ENCODE measurements at regions not wholly inside any gene's neighbourhood (a gene's known extent, or its start where the extent isn't known, plus 50 kb on each side); places are given as distances from the start of the nearest gene placed in this dataset.

DNA sequence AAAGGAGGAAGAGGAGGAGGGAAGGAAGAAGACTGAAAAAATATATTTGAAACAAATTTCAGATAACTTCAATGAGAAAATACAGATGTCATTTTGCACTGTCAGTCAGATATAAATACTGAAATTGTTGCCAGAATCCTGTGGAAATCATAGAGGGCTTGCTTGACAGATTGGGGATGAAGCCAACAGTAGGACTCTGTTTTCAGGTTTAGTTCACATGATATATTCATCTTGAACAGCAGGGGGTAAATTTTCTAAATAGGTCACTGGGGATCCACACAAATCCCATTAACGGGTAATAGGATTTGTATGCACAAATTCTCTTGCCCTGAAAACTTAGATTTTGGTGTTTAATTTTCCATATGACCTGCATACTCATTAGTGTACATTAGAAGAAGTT, 103.3 kb upstream of the PCDH18 start:
- Histone ChIP-seq H3K4me3 (no peak overlapping the region), H3K36me3 (no peaks in the 10 kb centered on the region), H3K4me1 (no peaks in the 10 kb centered on the region), H3K9me3 (no peaks in the 10 kb centered on the region), H3K27ac (no peak overlapping the region), H3K27me3 (replicated peaks in 1 of 7) (no peaks in the 10 kb centered on the region)
- no peak for DNase-seq
- WGBS, 5 donors: 41 to 72% (median 54%) methylated on average over 1 of the region's 1 CpG
- TF ChIP-seq POLR2AphosphoS5 (IDR thresholded peaks at IDR 0.05): no peak
- TF ChIP-seq, protein P1, sequence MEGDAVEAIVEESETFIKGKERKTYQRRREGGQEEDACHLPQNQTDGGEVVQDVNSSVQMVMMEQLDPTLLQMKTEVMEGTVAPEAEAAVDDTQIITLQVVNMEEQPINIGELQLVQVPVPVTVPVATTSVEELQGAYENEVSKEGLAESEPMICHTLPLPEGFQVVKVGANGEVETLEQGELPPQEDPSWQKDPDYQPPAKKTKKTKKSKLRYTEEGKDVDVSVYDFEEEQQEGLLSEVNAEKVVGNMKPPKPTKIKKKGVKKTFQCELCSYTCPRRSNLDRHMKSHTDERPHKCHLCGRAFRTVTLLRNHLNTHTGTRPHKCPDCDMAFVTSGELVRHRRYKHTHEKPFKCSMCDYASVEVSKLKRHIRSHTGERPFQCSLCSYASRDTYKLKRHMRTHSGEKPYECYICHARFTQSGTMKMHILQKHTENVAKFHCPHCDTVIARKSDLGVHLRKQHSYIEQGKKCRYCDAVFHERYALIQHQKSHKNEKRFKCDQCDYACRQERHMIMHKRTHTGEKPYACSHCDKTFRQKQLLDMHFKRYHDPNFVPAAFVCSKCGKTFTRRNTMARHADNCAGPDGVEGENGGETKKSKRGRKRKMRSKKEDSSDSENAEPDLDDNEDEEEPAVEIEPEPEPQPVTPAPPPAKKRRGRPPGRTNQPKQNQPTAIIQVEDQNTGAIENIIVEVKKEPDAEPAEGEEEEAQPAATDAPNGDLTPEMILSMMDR (IDR thresholded peaks at IDR 0.05 in 8 of 11, conservative IDR thresholded peaks at IDR 0.05 in 3 of 11): no peak
- TF ChIP-seq POLR2A (IDR thresholded peaks at IDR 0.05): no peak
- intact Hi-C loops (cut with DNase I; ENCODE audit: low total_unique reads): no loop called here

DNA sequence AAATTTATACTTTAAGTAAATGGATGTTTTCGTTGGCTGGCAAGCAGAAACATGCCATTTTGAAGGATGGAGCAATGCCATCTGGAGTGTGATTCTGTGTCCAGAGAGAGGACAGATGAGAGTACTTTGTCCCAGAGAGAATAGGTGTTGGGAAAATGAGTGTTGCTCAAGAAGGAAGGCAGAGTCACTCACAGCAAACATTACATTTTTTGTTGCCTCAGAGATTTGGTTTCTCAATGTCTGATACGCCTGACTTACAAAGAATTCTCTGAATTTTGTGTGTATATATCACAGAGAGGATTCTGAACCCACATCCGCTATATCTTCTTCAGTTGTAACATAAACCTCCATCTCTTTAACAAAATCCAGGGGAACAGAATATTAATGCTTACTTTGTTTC, 102.8 kb upstream of the PCDH18 start:
- 68 to 84% (median 81%) methylated on average over 3 of the region's 3 CpGs for WGBS, 5 donors
- H3K4me1 ChIP-seq: no peaks in the 10 kb centered on the region
- H3K27me3 ChIP-seq (replicated peaks in 1 of 7): no peaks in the 10 kb centered on the region
- intact Hi-C loops (cut with DNase I; ENCODE audit: low total_unique reads): no loop called here
- H3K9me3 ChIP-seq: no peaks in the 10 kb centered on the region
- H3K4me3 ChIP-seq: no peak overlapping the region
- no peak overlapping the region for H3K27ac ChIP-seq
- no peak for DNase-seq
- no peaks in the 10 kb centered on the region for H3K36me3 ChIP-seq
- TF ChIP-seq, protein P1 (IDR thresholded peaks at IDR 0.05 in 8 of 11, conservative IDR thresholded peaks at IDR 0.05 in 3 of 11): no peak
- TF ChIP-seq POLR2A (IDR thresholded peaks at IDR 0.05): no peak
- TF ChIP-seq POLR2AphosphoS5 (IDR thresholded peaks at IDR 0.05): no peak

DNA sequence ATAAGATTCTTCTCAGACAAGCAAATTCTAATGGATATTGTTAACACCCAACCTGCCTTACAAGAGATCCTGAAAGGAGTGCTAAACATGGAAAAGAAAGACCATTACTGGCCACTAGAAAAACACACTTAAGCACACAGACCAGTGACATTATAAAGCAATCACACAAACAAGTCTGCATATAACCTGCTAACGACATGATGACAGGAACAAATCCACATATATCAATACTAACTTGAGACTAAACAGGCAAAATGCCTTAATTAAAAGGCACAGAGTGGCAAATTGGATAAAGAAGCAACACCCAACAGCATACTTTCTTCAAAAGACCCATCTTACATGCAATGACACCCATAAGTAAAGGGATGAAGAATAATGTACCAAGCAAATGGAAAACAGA, 100.5 kb upstream of the PCDH18 start:
- Histone ChIP-seq H3K27ac (no peak overlapping the region), H3K36me3 (no peaks in the 10 kb centered on the region), H3K4me1 (no peaks in the 10 kb centered on the region), H3K27me3 (replicated peaks in 1 of 7) (no peaks in the 10 kb centered on the region), H3K4me3 (no peak overlapping the region), H3K9me3 (no peaks in the 10 kb centered on the region)
- 62 to 83% (median 75%) methylated on average over 1 of the region's 1 CpG for WGBS, 5 donors
- TF ChIP-seq, protein P1 (IDR thresholded peaks at IDR 0.05 in 8 of 11, conservative IDR thresholded peaks at IDR 0.05 in 3 of 11): no peak
- no peak for DNase-seq
- intact Hi-C loops (cut with DNase I; ENCODE audit: low total_unique reads): no loop called here

DNA sequence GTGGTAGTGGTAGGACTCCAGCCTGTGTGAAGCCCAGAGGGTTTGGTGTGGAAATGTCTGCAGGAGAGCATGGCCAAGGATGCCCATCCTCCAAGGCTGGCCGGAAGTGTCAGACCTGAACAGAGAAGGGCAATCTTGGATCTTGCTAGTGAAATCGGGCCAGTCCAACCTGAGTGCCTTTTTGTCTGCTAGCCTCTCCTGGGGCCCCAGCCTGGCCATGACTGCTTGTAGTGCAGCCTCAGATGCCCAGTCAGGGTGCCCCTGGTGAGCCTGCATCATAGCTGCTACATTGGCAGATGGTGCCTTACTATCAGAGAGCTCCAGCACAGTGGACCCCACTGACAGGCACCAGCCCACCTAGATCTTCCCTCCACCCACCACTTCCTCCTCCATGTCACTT, 99.3 kb upstream of the PCDH18 start:
- H3K27ac ChIP-seq: no peak overlapping the region
- DNase-seq: no peak
- H3K36me3 ChIP-seq: no peaks in the 10 kb centered on the region
- TF ChIP-seq POLR2AphosphoS5 (IDR thresholded peaks at IDR 0.05): no peak
- 75 to 95% (median 95%) methylated on average over 2 of the region's 2 CpGs for WGBS, 5 donors
- no peak overlapping the region for H3K4me3 ChIP-seq
- H3K9me3 ChIP-seq: no peaks in the 10 kb centered on the region
- H3K4me1 ChIP-seq: no peaks in the 10 kb centered on the region
- intact Hi-C loops (cut with DNase I; ENCODE audit: low total_unique reads): no loop called here
- H3K27me3 ChIP-seq (replicated peaks in 1 of 7): no peaks in the 10 kb centered on the region

DNA sequence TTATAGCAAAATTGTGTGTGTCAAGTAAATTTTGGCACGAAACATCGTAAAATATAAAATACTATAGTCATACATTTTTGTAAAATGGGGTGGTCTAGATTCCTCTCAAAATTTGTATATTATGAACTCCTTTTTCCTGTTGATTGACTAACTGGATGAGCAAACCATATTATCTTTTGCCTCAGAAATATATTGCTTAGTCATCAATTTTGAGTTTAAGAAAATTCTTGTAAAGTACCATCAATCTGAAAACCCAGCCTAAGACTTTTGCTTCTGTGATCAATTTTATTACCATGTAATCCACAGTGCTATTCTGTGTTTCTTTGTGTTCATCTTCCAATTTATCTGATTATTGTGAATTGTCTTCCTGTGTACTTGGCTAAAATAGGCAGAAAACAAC, 98.0 kb upstream of the PCDH18 start:
- intact Hi-C loops (cut with DNase I; ENCODE audit: low total_unique reads): no loop called here
- H3K27ac ChIP-seq: no peak overlapping the region

More for the DNA sequence above, 98.0 kb upstream of the PCDH18 start:
- Histone ChIP-seq H3K4me3 (no peak overlapping the region), H3K9me3 (no peaks in the 10 kb centered on the region), H3K36me3 (no peaks in the 10 kb centered on the region), H3K27me3 (replicated peaks in 1 of 7) (no peaks in the 10 kb centered on the region), H3K4me1 (no peaks in the 10 kb centered on the region)
- WGBS, 5 donors: 94 to 97% (median 94%) methylated on average over 2 of the region's 2 CpGs
- TF ChIP-seq POLR2A (IDR thresholded peaks at IDR 0.05) (no peak), POLR2AphosphoS5 (IDR thresholded peaks at IDR 0.05) (no peak)
- TF ChIP-seq, protein P1 (IDR thresholded peaks at IDR 0.05 in 8 of 11, conservative IDR thresholded peaks at IDR 0.05 in 3 of 11): no peak
- DNase-seq: no peak
